IPS DF 6.9 (cell line): ENCODE measurements at regions not wholly inside any gene's neighbourhood (a gene's known extent, or its start where the extent isn't known, plus 50 kb on each side); places are given as distances from the start of the nearest gene placed in this dataset.
"Not testable (repeated sequence)": the region's sequence is repeated elsewhere in the genome, so short reads cannot be mapped to it uniquely, and the experiment has no call there.

Source experiments
- DNase-seq: peaks from one replicate; pipeline ENCODE4 v3.0.0-alpha.2; 2013; ENCODE audit warnings: low read depth, low spot score
- H3K27ac ChIP-seq: one replicate; pipeline ENCODE4 v1.5.1; 2013; ENCODE audit warnings: low read length, control low read depth
- H3K27me3 ChIP-seq: 2 replicates; pipeline ENCODE4 v1.6.1; 2013; ENCODE audit warnings: mild to moderate bottlenecking, low read length; ENCODE audit not compliant: control insufficient read depth, insufficient read depth
- H3K36me3 ChIP-seq: 2 replicates; pipeline ENCODE4 v1.6.1; 2013; ENCODE audit warnings: low read length; ENCODE audit not compliant: control insufficient read depth, insufficient read depth
- H3K4me1 ChIP-seq: 2 replicates; pipeline ENCODE4 v1.6.1; 2013; ENCODE audit warnings: low read length; ENCODE audit not compliant: control insufficient read depth, insufficient read depth
- H3K4me3 ChIP-seq: 2 replicates; pipeline ENCODE4 v1.5.1; 2013; ENCODE audit warnings: mild to moderate bottlenecking, low read length
- H3K9me3 ChIP-seq: 2 replicates; pipeline ENCODE4 v1.6.1; 2013; ENCODE audit warnings: low read length, inconsistent platforms; ENCODE audit not compliant: control insufficient read depth, insufficient read depth
- WGBS: extraction: QIAGEN DNeasy Blood & Tissue Kit; methylation state at CpG from one replicate; pipeline ENCODE4 v1.1.7; 2013; ENCODE audit warnings: mixed read lengths, missing lambda C conversion rate; ENCODE audit not compliant: insufficient read length, insufficient coverage; 5-methylcytosine and 5-hydroxymethylcytosine counted together

- no peak overlapping the region for H3K27ac ChIP-seq
- no peaks in the 10 kb centered on the region for H3K36me3 ChIP-seq
- no peaks in the 10 kb centered on the region for H3K9me3 ChIP-seq
- no peak for DNase-seq
- peaks cover 17% of the 10 kb centered on the region for H3K4me1 ChIP-seq
- no peak overlapping the region for H3K4me3 ChIP-seq
- H3K27me3 ChIP-seq, result no peaks in the 10 kb centered on the region
- WGBS, result no CpG with 5 or more reads among the region's 11 CpGs
Measured at GRCh38 chr6:165843568-165844113, 180.6 kb upstream of the PDE10A start.

GRCh38 chr6:165843121-165843520, 180.1 kb upstream of the PDE10A start:
- Histone ChIP-seq H3K27ac (no peak overlapping the region), H3K4me3 (no peak overlapping the region), H3K27me3 (no peaks in the 10 kb centered on the region), H3K4me1 (peaks cover 17% of the 10 kb centered on the region), H3K36me3 (no peaks in the 10 kb centered on the region), H3K9me3 (no peaks in the 10 kb centered on the region)
- no CpG with 5 or more reads among the region's 5 CpGs for WGBS
- DNase-seq, result no peak

GRCh38 chr6:165842281-165842936, 179.4 kb upstream of the PDE10A start:
- no peak overlapping the region for H3K27ac ChIP-seq
- WGBS, result no CpG with 5 or more reads among the region's 12 CpGs
- H3K27me3 ChIP-seq, result no peaks in the 10 kb centered on the region
- no peaks in the 10 kb centered on the region for H3K9me3 ChIP-seq
- no peaks in the 10 kb centered on the region for H3K36me3 ChIP-seq
- H3K4me1 ChIP-seq, result peaks cover 16% of the 10 kb centered on the region
- DNase-seq, result no peak
- no peak overlapping the region for H3K4me3 ChIP-seq

DNA sequence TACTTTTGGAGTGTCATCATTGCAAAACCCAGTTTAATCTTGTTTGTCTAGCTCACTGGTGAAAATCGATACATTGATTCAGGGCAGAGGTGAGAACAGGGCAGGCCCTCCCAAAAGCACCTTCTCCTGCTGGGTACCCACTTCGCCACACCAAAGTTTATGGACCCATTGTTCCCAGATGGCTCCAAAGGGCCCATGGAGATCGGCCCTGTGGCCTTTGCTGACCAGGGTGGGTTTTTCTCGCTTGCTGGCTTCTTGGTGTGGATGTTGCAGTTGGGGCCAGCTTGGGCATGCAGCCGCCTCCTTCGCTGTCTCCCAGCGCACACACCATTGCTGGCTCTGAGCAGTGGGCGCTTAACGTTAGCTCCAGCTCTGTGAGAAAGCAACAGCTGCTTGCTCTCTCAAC, 178.1 kb upstream of the PDE10A start:
- no peak overlapping the region for H3K27ac ChIP-seq
- no peaks in the 10 kb centered on the region for H3K27me3 ChIP-seq
- no CpG with 5 or more reads among the region's 9 CpGs for WGBS
- H3K9me3 ChIP-seq, result no peaks in the 10 kb centered on the region
- no peak for DNase-seq
- H3K4me1 ChIP-seq, result peaks cover 14% of the 10 kb centered on the region
- no peak overlapping the region for H3K4me3 ChIP-seq
- no peaks in the 10 kb centered on the region for H3K36me3 ChIP-seq

DNA sequence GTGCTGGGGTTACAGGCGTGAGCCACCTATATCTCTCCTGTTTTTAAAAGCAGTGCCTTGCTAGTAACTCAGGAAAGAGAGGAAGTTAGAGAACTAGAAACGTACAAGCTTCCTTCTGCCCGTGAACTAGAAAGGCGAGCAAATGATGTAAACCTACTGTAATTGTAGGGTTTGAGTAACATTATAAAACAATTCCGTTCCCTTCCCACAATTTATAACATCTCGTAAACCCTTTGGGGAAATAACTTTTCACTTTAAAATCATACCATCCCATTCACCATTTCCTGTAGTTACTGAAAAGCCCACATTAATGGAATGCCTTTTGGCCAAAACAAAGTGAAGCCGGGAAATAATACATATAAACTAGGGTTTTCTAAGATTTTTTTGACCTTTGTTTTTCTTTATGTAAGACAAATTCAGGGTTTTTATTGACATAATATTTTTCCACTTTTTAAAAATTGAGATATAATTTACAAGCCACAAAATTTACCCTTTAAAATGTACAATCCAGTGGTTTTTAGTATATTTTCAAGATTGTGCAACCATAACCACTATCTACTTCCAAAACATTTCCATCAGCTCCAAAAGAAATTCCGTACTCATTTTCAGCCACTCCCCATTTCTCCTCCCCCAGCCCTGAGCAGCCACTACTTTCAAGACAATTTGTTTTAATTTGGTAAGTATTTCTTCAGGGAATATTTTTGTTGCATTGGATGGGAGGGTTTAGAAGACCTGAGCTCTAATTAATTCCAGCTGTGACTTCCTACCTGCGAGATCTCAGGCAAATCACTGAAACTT, 175.1 kb upstream of the PDE10A start:
- Histone ChIP-seq H3K4me1 (peaks cover 9% of the 10 kb centered on the region; the same call in 1 of the 2 replicates), H3K27me3 (no peaks in the 10 kb centered on the region), H3K9me3 (no peaks in the 10 kb centered on the region), H3K4me3 (no peak overlapping the region), H3K36me3 (no peaks in the 10 kb centered on the region), H3K27ac (no peak overlapping the region)
- no peak for DNase-seq
- 100% methylated on average over 2 of the region's 9 CpGs for WGBS

DNA sequence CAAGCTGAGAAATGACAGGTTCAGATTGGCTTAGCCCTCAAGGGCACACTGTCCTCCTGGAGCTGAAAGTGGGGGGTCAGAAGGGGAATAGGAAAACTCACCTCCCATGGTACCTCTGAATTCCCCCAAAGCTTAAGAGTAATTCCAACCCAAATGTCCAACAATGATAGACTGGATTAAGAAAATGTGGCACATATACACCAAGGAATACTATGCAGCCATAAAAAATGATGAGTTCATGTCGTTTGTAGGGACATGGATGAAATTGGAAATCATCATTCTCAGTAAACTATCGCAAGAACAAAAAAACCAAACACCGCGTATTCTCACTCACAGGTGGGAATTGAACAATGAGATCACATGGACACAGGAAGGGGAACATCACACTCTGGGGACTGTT, 173.6 kb upstream of the PDE10A start:
- H3K36me3 ChIP-seq, result not testable (repeated sequence)

GRCh38 chr6:165835410-165835851, 172.4 kb upstream of the PDE10A start:
- no CpG with 5 or more reads among the region's 13 CpGs for WGBS
- no peak for DNase-seq
- no peaks in the 10 kb centered on the region for H3K9me3 ChIP-seq
- no peak overlapping the region for H3K4me3 ChIP-seq
- no peaks in the 10 kb centered on the region for H3K27me3 ChIP-seq
- no peaks in the 10 kb centered on the region for H3K4me1 ChIP-seq
- no peaks in the 10 kb centered on the region for H3K36me3 ChIP-seq
- H3K27ac ChIP-seq, result no peak overlapping the region

More for the DNA sequence above, 173.6 kb upstream of the PDE10A start:
- not testable (repeated sequence) for H3K27me3 ChIP-seq, H3K9me3 ChIP-seq, H3K4me3 ChIP-seq, DNase-seq, H3K4me1 ChIP-seq, H3K27ac ChIP-seq
- no CpG with 5 or more reads among the region's 4 CpGs for WGBS

DNA sequence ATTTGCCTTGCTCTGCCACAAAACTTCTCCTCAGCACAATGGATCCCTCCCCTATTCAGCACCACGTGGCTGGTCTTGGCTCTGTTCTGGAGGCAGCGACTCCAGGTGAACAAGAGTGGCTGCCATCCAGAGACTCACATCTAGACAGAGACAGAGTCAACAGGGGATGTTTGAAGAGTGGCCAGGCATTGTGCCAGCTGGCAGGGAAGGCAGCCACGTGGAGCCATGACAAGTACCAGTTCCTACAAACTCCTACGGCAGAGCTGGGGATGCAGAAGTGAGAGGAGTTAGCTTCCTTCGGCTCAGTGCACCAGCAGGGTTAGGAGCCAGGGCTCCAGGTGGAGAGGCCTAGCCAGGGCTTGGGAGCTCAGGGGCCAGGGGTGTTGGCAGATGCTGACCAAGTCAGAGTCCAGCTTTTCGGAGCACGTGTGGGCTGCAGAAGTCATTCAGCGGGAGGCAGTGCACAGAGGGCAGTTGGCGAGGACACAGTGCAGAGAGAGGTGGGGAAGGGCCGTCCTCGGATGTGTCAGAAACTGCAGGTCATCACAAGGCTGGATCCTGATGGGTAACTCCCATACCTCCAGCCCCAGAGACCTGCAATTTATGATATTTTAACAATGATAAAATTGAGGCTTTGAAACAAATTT, 171.7 kb upstream of the PDE10A start:
- Histone ChIP-seq H3K4me3 (no peak overlapping the region), H3K9me3 (no peaks in the 10 kb centered on the region), H3K36me3 (no peaks in the 10 kb centered on the region), H3K27ac (no peak overlapping the region), H3K27me3 (no peaks in the 10 kb centered on the region), H3K4me1 (no peaks in the 10 kb centered on the region)
- DNase-seq, result no peak
- WGBS, result no CpG with 5 or more reads among the region's 11 CpGs

DNA sequence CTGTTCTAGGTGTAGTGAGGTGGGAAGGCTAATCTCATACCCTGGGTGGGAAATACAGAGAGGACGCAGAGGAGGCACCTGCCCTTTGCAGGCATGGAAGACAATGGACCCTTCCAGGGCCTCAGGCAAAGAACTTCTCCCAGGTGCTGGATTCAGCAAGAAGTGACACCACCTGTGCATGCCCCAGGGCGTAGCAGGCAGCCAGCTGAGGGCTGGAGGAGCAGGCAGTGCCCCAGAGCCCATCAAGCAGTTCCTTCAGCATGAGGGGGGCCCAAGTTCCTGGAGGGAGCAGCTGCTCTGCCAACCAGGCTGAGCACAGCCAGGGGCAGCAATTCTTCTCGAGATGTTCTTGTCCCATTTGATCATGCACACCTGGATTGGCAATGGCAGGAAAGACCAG, 170.3 kb upstream of the PDE10A start:
- Histone ChIP-seq H3K27ac (no peak overlapping the region), H3K4me3 (no peak overlapping the region), H3K36me3 (no peaks in the 10 kb centered on the region), H3K27me3 (no peaks in the 10 kb centered on the region), H3K4me1 (no peaks in the 10 kb centered on the region), H3K9me3 (no peaks in the 10 kb centered on the region)
- DNase-seq, result no peak
- WGBS, result no CpG with 5 or more reads among the region's 3 CpGs

DNA sequence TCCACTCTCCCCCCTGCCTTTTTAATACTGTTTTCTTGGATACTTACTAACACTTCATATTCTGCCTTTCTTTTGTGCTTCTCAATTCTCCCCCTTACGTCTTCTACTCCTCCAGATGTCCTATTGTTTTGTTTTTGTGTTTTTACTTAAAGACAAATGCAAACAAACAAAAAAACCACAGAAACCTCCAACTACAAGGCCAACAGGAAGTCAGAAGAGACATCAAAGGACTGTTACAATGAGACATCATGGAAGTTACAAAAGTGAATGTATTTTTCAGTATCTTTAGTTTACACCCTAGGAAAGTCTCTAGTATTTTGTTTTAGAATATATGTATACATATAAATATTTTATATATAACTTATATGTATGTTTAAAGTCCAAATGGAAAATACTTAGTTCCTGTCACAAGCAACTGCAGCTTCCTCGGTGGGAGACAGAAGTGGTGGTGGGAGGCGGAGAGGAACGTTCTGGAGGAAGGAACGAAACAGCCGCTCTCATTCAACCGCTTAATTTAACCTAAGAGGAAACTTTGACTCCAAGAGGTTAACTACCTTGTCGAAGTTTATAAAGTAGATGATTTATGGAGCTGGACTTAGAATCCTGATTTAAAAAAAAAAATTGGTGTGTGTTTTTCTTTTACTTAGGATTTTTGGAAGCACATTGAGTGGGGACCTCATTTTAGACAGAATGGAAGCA, 168.9 kb upstream of the PDE10A start:
- Histone ChIP-seq H3K4me3 (no peak overlapping the region), H3K9me3 (no peaks in the 10 kb centered on the region), H3K4me1 (no peaks in the 10 kb centered on the region), H3K27ac (no peak overlapping the region), H3K27me3 (no peaks in the 10 kb centered on the region), H3K36me3 (no peaks in the 10 kb centered on the region)
- no peak for DNase-seq
- no CpG with 5 or more reads among the region's 8 CpGs for WGBS
